Spleen (tissue), 7 donors: ENCODE measurements at regions not wholly inside any gene's neighbourhood (a gene's known extent, or its start where the extent isn't known, plus 50 kb on each side); places are given as distances from the start of the nearest gene placed in this dataset.

Experiments used
- CTCF ChIP-seq, 11 experiments: fragments of 200-600 bp in 7 of 11; fragments of 450-650 bp in 4 of 11; sonication (generic) in 4 of 11; IDR thresholded peaks in 8 of 11; conservative IDR thresholded peaks in 3 of 11; 1 replicate in 7 of 11; 2 replicates in 4 of 11; pipeline versions ENCODE4 v1.4.0 to v1.8.0; 2016 to 2021; ENCODE audit warnings: antibody characterized with exemption in 11 of 11, inconsistent platforms in 4 of 11, mild to moderate bottlenecking in 1 of 11
- POLR2A ChIP-seq, 3 donors: fragments of 450-650 bp; IDR thresholded peaks; one replicate each; pipeline ENCODE4 v1.5.1; 2017; ENCODE audit warnings: antibody characterized with exemption in 3 of 3, mild to moderate bottlenecking in 1 of 3
- POLR2AphosphoS5 ChIP-seq, 3 donors: sonication (generic); formaldehyde crosslinking; IDR thresholded peaks; one replicate each; pipeline ENCODE4 v1.5.1; 2017; ENCODE audit warnings: antibody characterized with exemption in 3 of 3
- donor health status: DM: no; HTN: no; CAD: no; lungs with moderate emphysema.
- donor health status: DM: no; HTN: no; CAD: no.
- donor health status: DM: no; HTN: no; CAD: no.

DNA sequence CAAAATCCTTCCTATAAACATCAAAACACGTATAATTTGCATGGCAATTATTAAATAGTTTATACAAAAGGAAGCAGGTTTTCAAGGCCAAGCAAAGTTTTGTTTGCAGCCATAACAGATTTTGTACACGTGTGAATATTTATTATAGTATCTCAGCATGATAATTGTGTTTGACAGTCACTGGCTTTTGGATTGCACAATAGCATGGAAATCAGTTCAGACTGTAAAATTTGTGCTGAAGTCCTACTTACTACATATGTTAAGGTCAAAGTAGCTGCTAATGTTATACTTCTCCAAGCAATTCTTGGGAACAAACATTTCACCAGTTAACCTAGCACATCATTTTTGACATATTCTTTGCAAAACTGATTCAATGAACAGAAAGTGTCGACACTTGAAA, 287.6 kb upstream of the POM121L12 start:
- TF ChIP-seq POLR2A (IDR thresholded peaks at IDR 0.05) (no peak), POLR2AphosphoS5 (IDR thresholded peaks at IDR 0.05) (no peak), CTCF (IDR thresholded peaks at IDR 0.05 in 8 of 11, conservative IDR thresholded peaks at IDR 0.05 in 3 of 11) (no peak)
